GM19023 (cell line): ENCODE measurements at regions not wholly inside any gene's neighbourhood (a gene's known extent, or its start where the extent isn't known, plus 50 kb on each side); places are given as distances from the start of the nearest gene placed in this dataset.
"Not testable (repeated sequence)": the region's sequence is repeated elsewhere in the genome, so short reads cannot be mapped to it uniquely, and the experiment has no call there.

Source experiments
- ATAC-seq: cut with Tn5 transposase; IDR thresholded peaks from one replicate; pipeline ENCODE4 v1.9.1; 2021; ENCODE audit warnings: mild to moderate bottlenecking, moderate library complexity; ENCODE audit not compliant: unreplicated experiment

GRCh38 chr1:112855152-112855828 is 100.7 kb downstream of the SLC16A1 start:
- ATAC-seq, result no peak

GRCh38 chr1:112854368-112854984 is 101.5 kb downstream of the SLC16A1 start:
- ATAC-seq, result not testable (repeated sequence)

- ATAC-seq, result not testable (repeated sequence)
Observed at GRCh38 chr1:112853915-112854314, 102.1 kb downstream of the SLC16A1 start.

- no peak for ATAC-seq
Observed at GRCh38 chr1:112852934-112853333, 103.1 kb downstream of the SLC16A1 start.

GRCh38 chr1:112852276-112852675 is 103.7 kb downstream of the SLC16A1 start:
- ATAC-seq, result no peak

GRCh38 chr1:112850034-112850757 is 105.8 kb downstream of the SLC16A1 start:
- no peak for ATAC-seq

GRCh38 chr1:112849425-112850033 is 106.5 kb downstream of the SLC16A1 start:
- no peak for ATAC-seq

- no peak for ATAC-seq
Observed at GRCh38 chr1:112841825-112842224, 114.2 kb downstream of the SLC16A1 start.

- ATAC-seq, result no peak
Observed at GRCh38 chr1:112840631-112841624, 115.1 kb downstream of the SLC16A1 start.

GRCh38 chr1:112836642-112837041 is 119.4 kb downstream of the SLC16A1 start:
- no peak for ATAC-seq

GRCh38 chr1:112833806-112834205 is 118.7 kb upstream of the PPM1J start:
- no peak for ATAC-seq

- ATAC-seq, result not testable (repeated sequence)
Observed at GRCh38 chr1:112832259-112832658, 117.1 kb upstream of the PPM1J start.

GRCh38 chr1:112829691-112830090 is 114.6 kb upstream of the PPM1J start:
- not testable (repeated sequence) for ATAC-seq

- no peak for ATAC-seq
Observed at GRCh38 chr1:112828716-112829115, 113.6 kb upstream of the PPM1J start.

- ATAC-seq, result not testable (repeated sequence)
Observed at GRCh38 chr1:112827391-112827790, 112.3 kb upstream of the PPM1J start.

- no peak for ATAC-seq
Observed at GRCh38 chr1:112826217-112826944, 111.2 kb upstream of the PPM1J start.

- ATAC-seq, result not testable (repeated sequence)
Observed at GRCh38 chr1:112825563-112826216, 110.6 kb upstream of the PPM1J start.

- not testable (repeated sequence) for ATAC-seq
Observed at GRCh38 chr1:112825075-112825474, 109.9 kb upstream of the PPM1J start.
